CD4-positive, alpha-beta T cell treated with Interleukin-21 for 1 hour (primary cell): ENCODE measurements at regions not wholly inside any gene's neighbourhood (a gene's known extent, or its start where the extent isn't known, plus 50 kb on each side); places are given as distances from the start of the nearest gene placed in this dataset.

Experiments used
- DNase-seq: peaks from one replicate; pipeline ENCODE4 v3.0.0-alpha.2; 2020

- no peak for DNase-seq
Measured at GRCh38 chr13:104426435-104426834, 1360.2 kb upstream of the SLC10A2 start.

- DNase-seq: no peak
Measured at GRCh38 chr13:104422668-104423067, 1356.5 kb upstream of the SLC10A2 start.

- no peak for DNase-seq
Measured at GRCh38 chr13:104416973-104417372, 1350.8 kb upstream of the SLC10A2 start.

- DNase-seq: no peak
Measured at GRCh38 chr13:104414771-104415170, 1348.6 kb upstream of the SLC10A2 start.

- no peak for DNase-seq
Measured at GRCh38 chr13:104414181-104414580, 1348.0 kb upstream of the SLC10A2 start.

- DNase-seq: no peak
Measured at GRCh38 chr13:104411141-104411765, 1345.0 kb upstream of the SLC10A2 start.

GRCh38 chr13:104408733-104409132 is 1342.5 kb upstream of the SLC10A2 start:
- no peak for DNase-seq

GRCh38 chr13:104404325-104404724 is 1338.1 kb upstream of the SLC10A2 start:
- DNase-seq: no peak

- DNase-seq: no peak
Measured at GRCh38 chr13:104389691-104390090, 1323.5 kb upstream of the SLC10A2 start.

- no peak for DNase-seq
Measured at GRCh38 chr13:104387510-104387909, 1321.3 kb upstream of the SLC10A2 start.

- DNase-seq: no peak
Measured at GRCh38 chr13:104385404-104385803, 1319.2 kb upstream of the SLC10A2 start.

GRCh38 chr13:104382951-104383350 is 1316.7 kb upstream of the SLC10A2 start:
- DNase-seq: no peak

GRCh38 chr13:104376588-104376987 is 1310.4 kb upstream of the SLC10A2 start:
- DNase-seq: no peak

- DNase-seq: no peak
Measured at GRCh38 chr13:104375614-104376013, 1309.4 kb upstream of the SLC10A2 start.

GRCh38 chr13:104372095-104372655 is 1306.0 kb upstream of the SLC10A2 start:
- no peak for DNase-seq

- DNase-seq: no peak
Measured at GRCh38 chr13:104365430-104365829, 1299.2 kb upstream of the SLC10A2 start.

GRCh38 chr13:104357672-104358354 is 1291.6 kb upstream of the SLC10A2 start:
- DNase-seq: no peak

- no peak for DNase-seq
Measured at GRCh38 chr13:104357174-104357573, 1291.0 kb upstream of the SLC10A2 start.

GRCh38 chr13:104355041-104355670 is 1288.9 kb upstream of the SLC10A2 start:
- no peak for DNase-seq

GRCh38 chr13:104327211-104327610 is 1261.0 kb upstream of the SLC10A2 start:
- DNase-seq: no peak

- DNase-seq: no peak
Measured at GRCh38 chr13:104326523-104326922, 1260.3 kb upstream of the SLC10A2 start.

GRCh38 chr13:104321756-104322155 is 1255.5 kb upstream of the SLC10A2 start:
- DNase-seq: no peak

- DNase-seq: no peak
Measured at GRCh38 chr13:104320446-104320845, 1254.2 kb upstream of the SLC10A2 start.

- DNase-seq: no peak
Measured at GRCh38 chr13:104318121-104318520, 1251.9 kb upstream of the SLC10A2 start.
